HG03432 (cell line): ENCODE measurements at regions not wholly inside any gene's neighbourhood (a gene's known extent, or its start where the extent isn't known, plus 50 kb on each side); places are given as distances from the start of the nearest gene placed in this dataset.
"Not testable (repeated sequence)": the region's sequence is repeated elsewhere in the genome, so short reads cannot be mapped to it uniquely, and the experiment has no call there.

Experiments
- ATAC-seq: cut with Tn5 transposase; IDR thresholded peaks from one replicate; pipeline ENCODE4 v1.9.1; 2021; ENCODE audit warnings: mild to moderate bottlenecking, moderate library complexity; ENCODE audit not compliant: unreplicated experiment

GRCh38 chr7:142507066-142507465, 242.2 kb upstream of the PRSS1 start:
- not testable (repeated sequence) for ATAC-seq

- ATAC-seq, result no peak
Measured at GRCh38 chr7:142506601-142507000, 242.7 kb upstream of the PRSS1 start.

- not testable (repeated sequence) for ATAC-seq
Measured at GRCh38 chr7:142503949-142504348, 245.3 kb upstream of the PRSS1 start.

- ATAC-seq, result no peak
Measured at GRCh38 chr7:142503036-142503435, 245.2 kb upstream of the PRSS58 start.

- no peak for ATAC-seq
Measured at GRCh38 chr7:142501434-142501833, 243.6 kb upstream of the PRSS58 start.

GRCh38 chr7:142500366-142500765, 242.5 kb upstream of the PRSS58 start:
- ATAC-seq, result no peak

- no peak for ATAC-seq
Measured at GRCh38 chr7:142499635-142500034, 241.8 kb upstream of the PRSS58 start.

- ATAC-seq, result no peak
Measured at GRCh38 chr7:142498364-142498763, 240.5 kb upstream of the PRSS58 start.

- ATAC-seq, result peak; percentile 74
Measured at GRCh38 chr7:142496545-142496991, 238.7 kb upstream of the PRSS58 start.

GRCh38 chr7:142495879-142496278, 238.0 kb upstream of the PRSS58 start:
- not testable (repeated sequence) for ATAC-seq

GRCh38 chr7:142495301-142495700, 237.4 kb upstream of the PRSS58 start:
- ATAC-seq, result not testable (repeated sequence)

GRCh38 chr7:142494021-142494420, 236.2 kb upstream of the PRSS58 start:
- ATAC-seq, result no peak

- no peak for ATAC-seq
Measured at GRCh38 chr7:142488842-142489241, 231.0 kb upstream of the PRSS58 start.

- peak; percentile 26 for ATAC-seq
Measured at GRCh38 chr7:142488036-142488633, 230.3 kb upstream of the PRSS58 start.

GRCh38 chr7:142487565-142487964, 229.7 kb upstream of the PRSS58 start:
- peak; percentile 56 for ATAC-seq

- no peak for ATAC-seq
Measured at GRCh38 chr7:142487124-142487523, 229.3 kb upstream of the PRSS58 start.

- ATAC-seq, result no peak
Measured at GRCh38 chr7:142485617-142486226, 227.9 kb upstream of the PRSS58 start.

GRCh38 chr7:142483659-142484317, 225.9 kb upstream of the PRSS58 start:
- no peak for ATAC-seq

GRCh38 chr7:142482891-142483658, 225.2 kb upstream of the PRSS58 start:
- peak; percentile 73 for ATAC-seq

GRCh38 chr7:142481548-142481947, 223.7 kb upstream of the PRSS58 start:
- ATAC-seq, result no peak

- peak; percentile 79 for ATAC-seq
Measured at GRCh38 chr7:142478479-142479220, 220.8 kb upstream of the PRSS58 start.
